NCI-H526 (cell line): ENCODE measurements at regions not wholly inside any gene's neighbourhood (a gene's known extent, or its start where the extent isn't known, plus 50 kb on each side); places are given as distances from the start of the nearest gene placed in this dataset.
"Not testable (repeated sequence)": the region's sequence is repeated elsewhere in the genome, so short reads cannot be mapped to it uniquely, and the experiment has no call there.

Experiments
- DNase-seq, 2 experiments: peaks; one replicate each; lab custom pipeline; 2025; lab: John Stamatoyannopoulos, UW

GRCh38 chr1:234958066-234958705 is 170.5 kb downstream of the TOMM20 start:
- DNase-seq, result no peak

- peak in 1 of 2 experiments; percentile 30 for DNase-seq
These were observed 171.1 kb downstream of the TOMM20 start for GRCh38 chr1:234957330-234958065.

- DNase-seq, result no peak
These were observed 171.8 kb downstream of the TOMM20 start for GRCh38 chr1:234956821-234957329.

GRCh38 chr1:234955107-234955731 is 173.4 kb downstream of the TOMM20 start:
- DNase-seq, result no peak

- no peak for DNase-seq
These were observed 174.0 kb downstream of the TOMM20 start for GRCh38 chr1:234954613-234955012.

- no peak for DNase-seq
These were observed 174.8 kb downstream of the TOMM20 start for GRCh38 chr1:234953655-234954405.

- DNase-seq, result no peak
These were observed 178.0 kb downstream of the TOMM20 start for GRCh38 chr1:234950598-234950997.

GRCh38 chr1:234949528-234949927 is 179.1 kb downstream of the TOMM20 start:
- DNase-seq, result not testable (repeated sequence)

GRCh38 chr1:234944439-234945344 is 183.9 kb downstream of the TOMM20 start:
- no peak for DNase-seq

- no peak for DNase-seq
These were observed 184.7 kb downstream of the TOMM20 start for GRCh38 chr1:234943836-234944402.

- no peak for DNase-seq
These were observed 185.6 kb downstream of the TOMM20 start for GRCh38 chr1:234942879-234943506.

GRCh38 chr1:234942012-234942332 is 186.7 kb downstream of the TOMM20 start:
- DNase-seq, result no peak

GRCh38 chr1:234941321-234942011 is 187.2 kb downstream of the TOMM20 start:
- no peak for DNase-seq

- no peak for DNase-seq
These were observed 187.8 kb downstream of the TOMM20 start for GRCh38 chr1:234940841-234941240.

- DNase-seq, result no peak
These were observed 189.7 kb downstream of the TOMM20 start for GRCh38 chr1:234938924-234939323.

GRCh38 chr1:234938135-234938534 is 190.5 kb downstream of the TOMM20 start:
- DNase-seq, result no peak

GRCh38 chr1:234936612-234937389 is 191.8 kb downstream of the TOMM20 start:
- no peak for DNase-seq

- DNase-seq, result no peak
These were observed 194.0 kb downstream of the TOMM20 start for GRCh38 chr1:234934611-234935033.

GRCh38 chr1:234933475-234933874 is 195.2 kb downstream of the TOMM20 start:
- DNase-seq, result no peak
